MM.1S (cell line): ENCODE measurements at regions not wholly inside any gene's neighbourhood (a gene's known extent, or its start where the extent isn't known, plus 50 kb on each side); places are given as distances from the start of the nearest gene placed in this dataset.
"Not testable (repeated sequence)": the region's sequence is repeated elsewhere in the genome, so short reads cannot be mapped to it uniquely, and the experiment has no call there.

Source experiments
- DNase-seq: peaks from one replicate; pipeline ENCODE4 v3.0.0-alpha.2; 2015
- H2AFZ ChIP-seq: fragments of 300-600 bp; sonication (generic); 2 replicates; pipeline ENCODE4 v1.6.0; 2016; ENCODE audit warnings: antibody characterized with exemption, low read length
- H3F3A ChIP-seq: fragments of 300-600 bp; sonication (generic); 2 replicates; pipeline ENCODE4 v1.6.1; 2016; ENCODE audit warnings: mild to moderate bottlenecking, antibody characterized with exemption, low read length, moderate library complexity, mixed read lengths; ENCODE audit not compliant: insufficient read depth
- H3K27ac ChIP-seq: fragments of 300-600 bp; sonication (generic); 2 replicates; pipeline ENCODE4 v1.5.1; 2016; ENCODE audit warnings: mild to moderate bottlenecking, low read length
- H3K27me3 ChIP-seq: fragments of 300-600 bp; sonication (generic); replicated peaks from 2 replicates; pipeline ENCODE4 v1.6.0; 2016; ENCODE audit warnings: low read length; ENCODE audit not compliant: insufficient read depth
- H3K36me3 ChIP-seq: fragments of 300-600 bp; sonication (generic); replicated peaks from 2 replicates; pipeline ENCODE4 v1.6.1; 2016; ENCODE audit warnings: mild to moderate bottlenecking, low read length, mixed read lengths; ENCODE audit not compliant: insufficient read depth
- H3K4me1 ChIP-seq: fragments of 300-600 bp; sonication (generic); 2 replicates; pipeline ENCODE4 v1.6.1; 2016; ENCODE audit warnings: low read length, mixed read lengths
- H3K4me2 ChIP-seq: fragments of 300-600 bp; sonication (generic); 2 replicates; pipeline ENCODE4 v1.6.0; 2016; ENCODE audit warnings: low read depth, low read length
- H3K4me3 ChIP-seq: fragments of 300-600 bp; sonication (generic); 2 replicates; pipeline ENCODE4 v1.5.1; 2016; ENCODE audit warnings: low read length, mixed read lengths
- H3K79me2 ChIP-seq: fragments of 300-600 bp; sonication (generic); 2 replicates; pipeline ENCODE4 v1.6.1; 2016; ENCODE audit warnings: mixed run types, low read length, mixed read lengths
- H3K9ac ChIP-seq: fragments of 300-600 bp; sonication (generic); 2 replicates; pipeline ENCODE4 v1.6.1; 2016; ENCODE audit warnings: low read length, mixed read lengths
- H3K9me2 ChIP-seq: fragments of 300-600 bp; sonication (generic); replicated peaks from 2 replicates; pipeline ENCODE4 v1.6.1; 2016; ENCODE audit warnings: mild to moderate bottlenecking, low read length, mixed read lengths; ENCODE audit not compliant: insufficient read depth
- H3K9me3 ChIP-seq: fragments of 300-600 bp; sonication (generic); replicated peaks from 2 replicates; pipeline ENCODE4 v1.6.1; 2016; ENCODE audit warnings: mild to moderate bottlenecking, low read length, mixed read lengths; ENCODE audit not compliant: insufficient read depth
- H4K20me1 ChIP-seq: fragments of 300-600 bp; sonication (generic); 2 replicates; pipeline ENCODE4 v1.6.1; 2016; ENCODE audit warnings: mild to moderate bottlenecking, low read length, moderate library complexity, mixed read lengths; ENCODE audit not compliant: insufficient read depth
- EZH2 ChIP-seq: fragments of 300-600 bp; sonication (generic); optimal IDR thresholded peaks from 2 replicates; pipeline ENCODE3; 2017; ENCODE audit warnings: low read depth, mild to moderate bottlenecking, antibody characterized with exemption, low read length, mixed read lengths
- EZH2phosphoT487 ChIP-seq: fragments of 300-600 bp; sonication (generic); IDR thresholded peaks from 2 replicates; pipeline ENCODE4 v1.6.1; 2018; ENCODE audit warnings: antibody characterized with exemption, low read length
- TF ChIP-seq, protein P1 (sequence below): fragments of 300-600 bp; sonication (generic); IDR thresholded peaks from 2 replicates; pipeline ENCODE4 v1.5.1; 2016; ENCODE audit warnings: antibody characterized with exemption, low read length, mixed read lengths

DNA sequence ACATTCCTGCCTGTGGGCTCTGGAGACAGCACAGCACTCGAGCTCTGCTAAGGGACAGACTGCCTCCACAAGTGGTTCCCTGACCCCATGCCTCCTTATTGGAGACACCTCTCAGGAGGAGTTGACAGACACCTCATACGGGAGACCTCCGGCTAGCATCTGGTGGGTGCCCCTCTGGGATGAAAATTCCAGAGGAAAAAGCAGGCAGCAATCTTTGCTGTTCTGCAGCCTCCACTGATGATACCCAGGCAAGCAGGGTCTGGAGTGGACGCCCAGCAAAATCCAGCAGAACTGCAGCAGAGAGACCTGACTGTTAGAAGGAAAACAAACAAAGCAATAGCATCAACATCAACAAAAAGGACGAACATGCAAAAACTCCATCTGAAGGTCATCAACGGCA is 639.4 kb downstream of the SLC16A7 start:
- no peak for DNase-seq
- no peaks in the 10 kb centered on the region for H3K79me2 ChIP-seq
- no peaks in the 10 kb centered on the region for H3K9me2 ChIP-seq
- H3F3A ChIP-seq = no peaks in the 10 kb centered on the region
- H3K9me3 ChIP-seq = no peaks in the 10 kb centered on the region
- H3K27ac ChIP-seq = no peak overlapping the region
- H3K27me3 ChIP-seq = no peaks in the 10 kb centered on the region
- no peak overlapping the region for H3K4me3 ChIP-seq
- no peaks in the 10 kb centered on the region for H3K36me3 ChIP-seq
- H3K4me1 ChIP-seq = no peaks in the 10 kb centered on the region
- no peak overlapping the region for H3K4me2 ChIP-seq
- no peak overlapping the region for H3K9ac ChIP-seq
- no peak overlapping the region for H2AFZ ChIP-seq
- H4K20me1 ChIP-seq = no peaks in the 10 kb centered on the region
- TF ChIP-seq, protein P1, sequence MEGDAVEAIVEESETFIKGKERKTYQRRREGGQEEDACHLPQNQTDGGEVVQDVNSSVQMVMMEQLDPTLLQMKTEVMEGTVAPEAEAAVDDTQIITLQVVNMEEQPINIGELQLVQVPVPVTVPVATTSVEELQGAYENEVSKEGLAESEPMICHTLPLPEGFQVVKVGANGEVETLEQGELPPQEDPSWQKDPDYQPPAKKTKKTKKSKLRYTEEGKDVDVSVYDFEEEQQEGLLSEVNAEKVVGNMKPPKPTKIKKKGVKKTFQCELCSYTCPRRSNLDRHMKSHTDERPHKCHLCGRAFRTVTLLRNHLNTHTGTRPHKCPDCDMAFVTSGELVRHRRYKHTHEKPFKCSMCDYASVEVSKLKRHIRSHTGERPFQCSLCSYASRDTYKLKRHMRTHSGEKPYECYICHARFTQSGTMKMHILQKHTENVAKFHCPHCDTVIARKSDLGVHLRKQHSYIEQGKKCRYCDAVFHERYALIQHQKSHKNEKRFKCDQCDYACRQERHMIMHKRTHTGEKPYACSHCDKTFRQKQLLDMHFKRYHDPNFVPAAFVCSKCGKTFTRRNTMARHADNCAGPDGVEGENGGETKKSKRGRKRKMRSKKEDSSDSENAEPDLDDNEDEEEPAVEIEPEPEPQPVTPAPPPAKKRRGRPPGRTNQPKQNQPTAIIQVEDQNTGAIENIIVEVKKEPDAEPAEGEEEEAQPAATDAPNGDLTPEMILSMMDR = no peak
- TF ChIP-seq EZH2phosphoT487 = no peak
- TF ChIP-seq EZH2 = no peak

DNA sequence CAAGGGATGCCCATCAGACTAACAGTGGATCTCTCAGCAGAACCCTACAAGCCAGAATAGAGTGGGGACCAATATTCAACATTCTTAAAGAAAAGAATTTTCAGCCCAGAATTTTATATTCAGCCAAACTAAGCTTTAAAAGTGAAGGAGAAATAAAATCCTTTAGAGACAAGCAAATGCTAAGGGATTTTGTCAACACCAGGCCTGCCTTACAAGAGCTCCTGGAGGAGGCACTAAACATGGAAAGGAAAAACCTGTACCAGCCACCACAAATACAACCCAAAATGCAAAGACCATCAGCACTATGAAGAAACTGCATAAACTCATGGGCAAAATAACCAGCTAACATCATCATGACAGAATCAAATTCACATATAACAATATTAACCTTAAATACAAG is 640.6 kb downstream of the SLC16A7 start:
- not testable (repeated sequence) for H3K4me3 ChIP-seq, H3K9ac ChIP-seq, H3K4me1 ChIP-seq, H3F3A ChIP-seq, H3K79me2 ChIP-seq, H3K36me3 ChIP-seq, H3K9me3 ChIP-seq, H4K20me1 ChIP-seq, H3K9me2 ChIP-seq, H2AFZ ChIP-seq, H3K27ac ChIP-seq, DNase-seq, H3K27me3 ChIP-seq, H3K4me2 ChIP-seq

DNA sequence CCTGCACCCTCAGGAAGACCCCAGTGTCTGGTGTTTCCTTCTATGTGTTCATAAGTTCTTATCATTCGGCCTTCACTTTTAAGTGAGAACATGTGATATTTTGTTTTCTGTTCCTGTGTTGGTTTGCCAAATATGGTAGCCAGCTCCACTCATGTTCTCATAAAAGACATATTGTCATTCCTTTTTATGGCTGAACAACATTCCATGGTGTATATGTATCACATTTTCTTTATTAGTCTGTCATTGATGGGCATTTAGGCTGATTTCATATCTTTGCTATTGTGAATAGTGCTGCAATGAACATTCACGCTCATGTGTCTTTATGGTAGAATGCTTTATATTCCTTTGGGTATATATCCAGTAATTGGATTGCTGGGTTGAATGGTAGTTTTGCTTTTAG is 645.1 kb downstream of the SLC16A7 start:
- no peaks in the 10 kb centered on the region for H3K9me3 ChIP-seq
- no peaks in the 10 kb centered on the region for H3K4me1 ChIP-seq
- no peak overlapping the region for H3K4me2 ChIP-seq
- H3K9ac ChIP-seq = no peak overlapping the region
- no peaks in the 10 kb centered on the region for H4K20me1 ChIP-seq
- no peak overlapping the region for H3K27ac ChIP-seq
- DNase-seq = no peak
- H3K36me3 ChIP-seq = no peaks in the 10 kb centered on the region
- H2AFZ ChIP-seq = no peak overlapping the region
- no peaks in the 10 kb centered on the region for H3K79me2 ChIP-seq
- no peaks in the 10 kb centered on the region for H3K27me3 ChIP-seq
- TF ChIP-seq, protein P1 = no peak
- TF ChIP-seq EZH2phosphoT487 (no peak), EZH2 (no peak)
- H3F3A ChIP-seq = no peaks in the 10 kb centered on the region
- no peaks in the 10 kb centered on the region for H3K9me2 ChIP-seq
- no peak overlapping the region for H3K4me3 ChIP-seq

DNA sequence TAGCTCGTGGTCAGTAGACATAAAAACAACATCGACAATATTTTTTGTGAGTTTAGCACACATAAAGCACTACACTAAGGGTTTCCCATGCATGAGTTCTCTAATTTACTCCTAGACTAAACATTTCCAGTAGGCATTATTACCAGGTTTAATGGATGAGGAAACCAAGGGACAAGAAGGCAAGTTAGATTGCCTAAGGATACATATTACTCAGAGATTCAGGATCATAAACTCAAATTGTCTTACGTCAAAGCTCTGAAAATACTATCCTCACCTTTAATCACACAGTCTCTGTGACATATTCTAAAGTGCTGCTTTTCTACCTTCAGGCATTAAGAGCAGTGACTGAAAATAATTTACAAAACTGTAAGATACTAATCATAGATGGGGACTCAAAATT is 655.3 kb downstream of the SLC16A7 start:
- Histone ChIP-seq H3K9ac (no peak overlapping the region), H3K27me3 (no peaks in the 10 kb centered on the region), H3K4me1 (no peaks in the 10 kb centered on the region), H3K4me2 (no peak overlapping the region), H3K27ac (no peak overlapping the region), H3K9me3 (no peaks in the 10 kb centered on the region), H3K9me2 (no peaks in the 10 kb centered on the region), H2AFZ (no peak overlapping the region), H3K4me3 (no peak overlapping the region), H4K20me1 (no peaks in the 10 kb centered on the region), H3K79me2 (no peaks in the 10 kb centered on the region), H3K36me3 (no peaks in the 10 kb centered on the region), H3F3A (no peaks in the 10 kb centered on the region)
- no peak for DNase-seq
- TF ChIP-seq, protein P1 = no peak
- TF ChIP-seq EZH2phosphoT487 (no peak), EZH2 (no peak)
